BJ (cell line): ENCODE measurements at regions not wholly inside any gene's neighbourhood (a gene's known extent, or its start where the extent isn't known, plus 50 kb on each side); places are given as distances from the start of the nearest gene placed in this dataset.
A peak's percentile ranks its signal among the peaks of the same experiment; 100 is the strongest.

Source experiments
- CTCF ChIA-PET: fragments of 350-600 bp; formaldehyde crosslinking; extraction: SDS; loops from one replicate; lab custom pipeline; 2021; ENCODE audit warnings: antibody characterized with exemption, inconsistent platforms; lab: Yijun Ruan, JAX
- POLR2A ChIA-PET: fragments of 300-600 bp; sonication (Branson Sonifier 250); formaldehyde crosslinking; extraction: SDS; loops from one replicate; lab custom pipeline; 2021; ENCODE audit warnings: antibody characterized with exemption; lab: Charles Lee
- DNase-seq: peaks from one replicate; pipeline ENCODE4 v3.0.0-alpha.2; 2011; ENCODE audit warnings: low read depth
- H3K27me3 ChIP-seq: 2 replicates; pipeline ENCODE4 v1.6.0; 2011; ENCODE audit warnings: low read length; ENCODE audit not compliant: control insufficient read depth, insufficient read depth
- H3K36me3 ChIP-seq: 2 replicates; pipeline ENCODE4 v1.5.1; 2011; ENCODE audit warnings: low read length; ENCODE audit not compliant: control insufficient read depth, insufficient read depth
- H3K4me3 ChIP-seq: 2 replicates; pipeline ENCODE4 v1.5.1; 2011; ENCODE audit warnings: low read depth, mild to moderate bottlenecking, control low read depth, low read length
- CTCF ChIP-seq: IDR thresholded peaks from 2 replicates; pipeline ENCODE4 v1.5.1; 2011; ENCODE audit warnings: low read depth, mild to moderate bottlenecking, control low read depth, inconsistent platforms, low read length, moderate library complexity; ENCODE audit not compliant: insufficient read depth

GRCh38 chr14:34322940-34323418 lies 139.1 kb downstream of the SPTSSA start:
- Histone ChIP-seq H3K36me3 (no peaks in the 10 kb centered on the region), H3K27me3 (peaks cover 2% of the 10 kb centered on the region; the same call in 1 of the 2 replicates), H3K4me3 (no peak overlapping the region)
- CTCF ChIA-PET = interaction anchor here (0.6 to 2.6 kb wide), 41 partner anchors 9 to 1743 kb away, joined by 3 to 15 read pairs (median 4); partner anchors contain the start of gene SPTSSA
- peak; percentile 77 for TF ChIP-seq CTCF
- no peak for DNase-seq
- POLR2A ChIA-PET = no interaction called here

GRCh38 chr14:34319140-34319539 lies 142.9 kb downstream of the SPTSSA start:
- no peak for TF ChIP-seq CTCF
- Histone ChIP-seq H3K36me3 (no peaks in the 10 kb centered on the region), H3K4me3 (no peak overlapping the region), H3K27me3 (no peaks in the 10 kb centered on the region)
- DNase-seq = no peak
- POLR2A ChIA-PET = no interaction called here
- CTCF ChIA-PET = interaction anchor here (0.7 to 2.1 kb wide), 3 partner anchors 11 to 112 kb away, joined by 3 to 6 read pairs (median 3); no protein-coding TSS in a partner anchor

- no peak overlapping the region for H3K4me3 ChIP-seq
- no peak for TF ChIP-seq CTCF
These were observed 144.0 kb downstream of the SPTSSA start for GRCh38 chr14:34318014-34318413.

GRCh38 chr14:34310724-34311123 lies 151.3 kb downstream of the SPTSSA start:
- no peak for TF ChIP-seq CTCF
- Histone ChIP-seq H3K27me3 (no peaks in the 10 kb centered on the region), H3K36me3 (no peaks in the 10 kb centered on the region), H3K4me3 (no peak overlapping the region)
- DNase-seq = no peak
- ChIA-PET POLR2A (no interaction called here), CTCF (interaction anchor here (1.4 to 2.3 kb wide), 2 partner anchors 9 to 11 kb away, joined by 7 to 10 read pairs; no protein-coding TSS in a partner anchor)

More at GRCh38 chr14:34318014-34318413, 144.0 kb downstream of the SPTSSA start:
- no peaks in the 10 kb centered on the region for H3K27me3 ChIP-seq
- POLR2A ChIA-PET = no interaction called here
- CTCF ChIA-PET = interaction anchor here (1.0 to 2.1 kb wide), 4 partner anchors 11 to 17 kb away, joined by 3 to 6 read pairs (median 4); no protein-coding TSS in a partner anchor
- no peaks in the 10 kb centered on the region for H3K36me3 ChIP-seq
- DNase-seq = no peak

- DNase-seq = no peak
- ChIA-PET CTCF (interaction anchor here (0.6 to 2.1 kb wide), 6 partner anchors 19 to 470 kb away, joined by 3 to 9 read pairs (median 4); no protein-coding TSS in a partner anchor), POLR2A (no interaction called here)
- Histone ChIP-seq H3K27me3 (no peaks in the 10 kb centered on the region), H3K4me3 (no peak overlapping the region), H3K36me3 (no peaks in the 10 kb centered on the region)
- TF ChIP-seq CTCF = no peak
These were observed 158.2 kb downstream of the SPTSSA start for GRCh38 chr14:34303811-34304210.
